HG02759 (cell line): ENCODE measurements at regions not wholly inside any gene's neighbourhood (a gene's known extent, or its start where the extent isn't known, plus 50 kb on each side); places are given as distances from the start of the nearest gene placed in this dataset.
A peak's percentile ranks its signal among the peaks of the same experiment; 100 is the strongest.
"Not testable (repeated sequence)": the region's sequence is repeated elsewhere in the genome, so short reads cannot be mapped to it uniquely, and the experiment has no call there.

Experiments
- ATAC-seq: cut with Tn5 transposase; IDR thresholded peaks from one replicate; pipeline ENCODE4 v1.9.1; 2021; ENCODE audit warnings: mild to moderate bottlenecking, moderate library complexity; ENCODE audit not compliant: unreplicated experiment

DNA sequence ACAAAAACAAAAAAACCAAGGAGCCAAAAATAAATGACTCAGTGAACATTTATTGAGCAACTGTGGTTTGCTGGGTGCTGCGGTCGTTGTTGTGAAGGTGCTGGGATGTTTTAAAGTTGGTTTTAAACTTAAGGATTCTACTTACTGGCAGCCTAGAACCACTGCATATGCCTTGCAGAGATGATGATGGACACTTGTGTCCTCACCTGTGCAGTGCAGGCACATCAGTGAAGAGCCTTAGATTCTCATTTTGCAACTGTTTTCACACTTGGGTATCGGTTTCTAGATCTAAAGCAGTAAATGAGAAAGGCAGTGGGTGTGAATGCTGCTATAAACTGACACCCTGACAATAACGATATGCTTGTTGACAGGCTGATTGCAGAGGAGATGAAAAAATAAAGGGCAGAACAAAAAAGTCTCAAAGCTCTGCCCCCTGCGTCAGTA, 68.8 kb downstream of the UTRN start:
- ATAC-seq: peak; percentile 59

DNA sequence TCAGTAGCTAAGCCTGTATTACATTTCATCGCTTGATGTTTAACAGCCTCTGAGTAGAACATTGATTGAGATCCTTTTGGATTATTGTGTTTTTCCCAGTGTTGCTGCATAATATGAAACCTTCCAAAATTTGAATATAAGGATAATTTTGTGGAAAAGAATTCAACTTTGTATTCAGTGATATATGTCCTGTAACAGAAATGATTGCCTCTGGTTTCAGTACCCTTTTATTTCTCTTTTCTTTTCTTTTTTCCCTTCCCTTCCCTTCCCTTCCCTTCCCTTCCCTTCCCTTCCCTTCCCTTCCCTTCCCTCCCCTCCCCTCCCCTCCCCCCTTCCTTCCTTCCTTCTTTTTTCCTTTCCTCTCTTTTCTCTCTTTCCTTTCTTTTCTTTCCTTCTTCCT, 74.6 kb downstream of the UTRN start:
- no peak for ATAC-seq

DNA sequence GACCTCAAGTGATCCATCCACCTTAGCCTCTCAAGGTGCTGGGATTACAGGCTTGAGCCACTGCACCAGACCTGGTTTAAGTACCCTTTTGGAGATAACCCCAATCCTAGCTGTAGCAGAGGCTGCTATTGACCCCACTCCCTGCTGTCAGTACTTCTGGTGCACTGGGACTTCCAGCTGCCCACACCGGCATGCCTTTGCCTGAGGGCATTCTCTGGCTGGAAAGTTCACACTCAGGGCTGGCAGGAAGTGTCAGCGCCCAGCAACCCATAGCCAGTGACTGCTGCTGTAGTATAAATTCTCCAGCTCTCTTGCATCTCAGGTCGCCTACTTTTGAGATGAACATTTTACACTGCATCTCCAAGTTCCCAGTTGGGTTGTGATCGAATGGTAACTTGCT, 75.3 kb downstream of the UTRN start:
- no peak for ATAC-seq

DNA sequence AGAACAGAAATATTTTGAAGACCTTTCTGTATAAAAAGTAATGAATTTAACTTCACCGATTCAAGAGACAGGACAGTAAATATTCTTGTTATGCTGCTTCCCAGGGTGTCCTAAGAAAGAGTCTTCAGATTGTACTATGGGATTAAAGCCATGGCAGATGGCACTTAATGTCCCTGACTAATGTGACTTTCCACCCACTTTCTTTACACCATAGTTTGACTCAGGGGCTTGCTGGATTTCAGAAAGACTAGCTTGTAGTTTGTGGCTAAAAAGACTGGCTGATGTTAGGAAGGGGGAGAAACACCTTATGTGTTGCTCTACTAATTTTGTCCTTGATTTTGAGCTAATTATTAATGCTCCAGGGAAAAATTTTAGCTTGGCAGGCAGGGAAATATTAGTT, 75.9 kb downstream of the UTRN start:
- ATAC-seq: no peak

DNA sequence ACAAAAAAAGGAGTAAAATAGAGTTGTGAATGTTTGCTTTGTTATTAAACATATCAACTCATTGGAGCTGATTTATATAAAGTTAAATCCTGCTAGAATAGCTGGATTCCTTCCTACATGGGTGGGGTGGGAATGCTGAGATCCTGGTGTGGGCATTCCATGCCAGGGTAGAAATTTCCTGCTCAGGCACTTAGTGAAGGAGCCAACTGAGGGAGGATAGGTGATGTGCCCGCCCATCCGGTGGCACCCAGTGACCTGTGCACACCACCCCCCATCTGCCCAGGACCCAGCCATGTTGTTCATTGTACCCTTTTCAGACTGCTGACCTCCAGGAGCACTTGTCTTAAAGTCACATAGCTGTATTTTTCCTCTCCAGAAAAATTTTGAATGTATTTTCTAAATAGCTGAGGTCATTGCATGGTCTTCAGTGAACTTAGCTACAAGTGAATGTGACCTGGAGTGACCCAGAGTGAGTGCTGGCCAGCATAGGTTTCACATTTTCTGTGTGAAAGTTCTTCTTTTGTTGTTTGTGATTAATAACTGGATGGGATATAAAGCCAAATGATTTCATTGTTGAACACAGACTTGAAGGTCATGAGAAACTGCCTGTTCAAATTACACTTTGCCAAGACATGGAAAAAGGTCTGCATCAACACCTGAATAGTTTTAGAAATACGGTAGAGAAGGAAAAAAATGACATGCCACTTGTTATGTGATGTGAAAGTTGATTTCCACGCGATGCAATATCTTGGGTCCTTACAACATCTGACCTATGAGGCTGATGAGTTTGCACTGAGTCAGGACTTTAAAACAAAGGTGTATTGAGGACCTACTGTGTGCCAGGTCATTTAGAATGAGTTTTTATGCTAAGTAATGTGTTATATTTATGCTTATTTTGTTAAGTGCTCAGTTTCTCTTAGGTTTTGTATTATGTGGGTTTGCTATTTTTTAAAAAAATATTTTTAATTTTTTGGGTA, 77.2 kb downstream of the UTRN start:
- no peak for ATAC-seq

DNA sequence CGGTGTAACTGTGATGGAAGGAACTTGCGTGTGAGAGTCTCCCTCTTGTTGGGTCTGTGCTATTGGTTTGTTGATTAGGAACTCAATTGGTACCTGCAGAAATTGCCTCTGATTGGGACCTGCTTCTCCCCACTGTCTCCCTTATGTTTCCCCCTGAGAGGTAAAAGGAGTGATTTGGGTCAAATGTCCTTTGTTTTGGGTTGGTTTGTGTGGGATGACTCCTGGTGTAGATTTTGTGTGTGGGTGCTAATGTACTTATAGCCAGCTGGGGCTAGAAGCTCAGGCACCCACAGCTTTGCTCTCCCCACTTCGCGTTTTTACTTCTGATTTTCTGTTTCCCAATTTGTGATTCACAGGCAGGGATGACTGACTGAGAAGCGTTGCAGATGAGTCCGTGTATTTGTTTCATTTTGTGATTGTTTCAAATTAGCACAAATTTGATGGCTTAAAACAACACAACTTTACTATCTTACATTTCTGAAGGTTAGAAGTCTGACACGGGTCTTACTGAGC, 79.1 kb downstream of the UTRN start:
- ATAC-seq: no peak

DNA sequence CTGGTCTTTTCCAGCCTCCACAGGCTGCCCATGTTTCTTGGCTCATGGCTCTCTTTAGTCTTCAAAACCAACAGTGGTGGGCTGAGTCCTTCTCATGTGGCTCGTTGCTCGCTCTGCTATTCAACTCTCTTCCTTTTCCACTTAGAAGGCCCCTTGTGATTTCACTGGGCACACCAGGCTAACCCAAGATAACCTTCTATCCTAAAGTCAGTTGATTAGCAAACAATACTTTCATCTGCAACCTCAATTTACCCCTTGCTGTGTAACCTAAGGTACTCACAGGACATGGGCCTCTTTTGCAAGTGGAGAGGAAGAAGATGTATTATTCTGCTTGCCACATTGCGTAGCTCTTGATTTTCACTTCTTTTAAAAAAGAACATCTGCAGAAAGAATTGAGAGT, 79.6 kb downstream of the UTRN start:
- no peak for ATAC-seq

DNA sequence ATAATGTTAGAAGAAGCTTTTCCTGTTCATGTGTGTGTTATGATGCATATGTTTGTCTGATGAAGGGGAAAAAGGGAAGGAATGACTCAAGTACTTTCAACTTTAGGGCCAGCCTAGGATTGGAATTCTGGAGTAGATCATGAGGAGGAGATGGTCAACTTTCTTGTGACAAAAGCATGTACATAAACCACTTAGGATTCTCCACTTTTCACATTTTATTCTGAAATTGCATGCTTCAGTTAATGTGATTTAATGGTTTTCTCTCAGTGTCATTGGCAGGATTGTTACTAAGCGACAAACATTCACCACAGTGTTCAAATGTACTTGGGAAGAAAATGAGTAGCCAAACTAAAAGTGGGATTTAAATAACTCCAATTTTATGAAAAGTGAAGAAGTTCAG, 80.1 kb downstream of the UTRN start:
- ATAC-seq: no peak

DNA sequence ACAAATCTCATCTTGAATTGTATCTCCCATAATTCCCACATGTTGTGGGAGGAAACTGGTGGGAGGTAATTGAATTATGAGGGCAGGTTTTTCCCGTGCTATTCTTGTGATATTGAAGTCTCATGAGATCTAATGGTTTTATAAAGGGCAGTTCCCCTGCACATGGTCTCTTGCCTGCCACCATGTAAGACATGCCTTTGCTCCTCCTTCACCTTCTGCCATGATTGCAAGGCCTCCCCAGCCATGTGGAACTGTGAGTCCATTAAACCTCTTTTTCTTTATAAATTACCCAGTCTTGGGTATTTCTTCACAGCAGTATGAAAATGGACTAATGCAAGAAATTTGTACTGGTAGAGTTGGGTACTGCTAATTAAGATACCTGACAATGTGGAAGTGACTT, 84.6 kb downstream of the UTRN start:
- ATAC-seq: not testable (repeated sequence)

DNA sequence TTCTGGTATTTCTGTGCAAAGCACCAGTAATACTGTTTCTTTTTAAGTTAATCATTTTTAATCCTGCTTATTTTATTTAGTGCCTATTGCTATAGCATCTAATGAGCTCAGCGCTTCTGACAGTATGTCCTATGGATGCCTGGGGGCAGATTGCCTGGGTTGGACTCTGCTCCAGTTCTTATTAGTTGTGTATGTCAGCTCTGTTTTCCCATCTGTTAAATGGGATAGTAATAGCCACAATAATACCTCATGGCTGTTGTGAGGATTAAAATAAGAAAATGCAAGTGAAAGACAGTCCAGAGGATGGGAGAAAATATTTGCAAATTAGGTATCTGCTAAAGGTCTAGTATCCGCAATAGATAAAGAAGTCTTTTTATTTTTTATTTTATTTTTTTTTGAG, 87.0 kb downstream of the UTRN start:
- ATAC-seq: no peak

DNA sequence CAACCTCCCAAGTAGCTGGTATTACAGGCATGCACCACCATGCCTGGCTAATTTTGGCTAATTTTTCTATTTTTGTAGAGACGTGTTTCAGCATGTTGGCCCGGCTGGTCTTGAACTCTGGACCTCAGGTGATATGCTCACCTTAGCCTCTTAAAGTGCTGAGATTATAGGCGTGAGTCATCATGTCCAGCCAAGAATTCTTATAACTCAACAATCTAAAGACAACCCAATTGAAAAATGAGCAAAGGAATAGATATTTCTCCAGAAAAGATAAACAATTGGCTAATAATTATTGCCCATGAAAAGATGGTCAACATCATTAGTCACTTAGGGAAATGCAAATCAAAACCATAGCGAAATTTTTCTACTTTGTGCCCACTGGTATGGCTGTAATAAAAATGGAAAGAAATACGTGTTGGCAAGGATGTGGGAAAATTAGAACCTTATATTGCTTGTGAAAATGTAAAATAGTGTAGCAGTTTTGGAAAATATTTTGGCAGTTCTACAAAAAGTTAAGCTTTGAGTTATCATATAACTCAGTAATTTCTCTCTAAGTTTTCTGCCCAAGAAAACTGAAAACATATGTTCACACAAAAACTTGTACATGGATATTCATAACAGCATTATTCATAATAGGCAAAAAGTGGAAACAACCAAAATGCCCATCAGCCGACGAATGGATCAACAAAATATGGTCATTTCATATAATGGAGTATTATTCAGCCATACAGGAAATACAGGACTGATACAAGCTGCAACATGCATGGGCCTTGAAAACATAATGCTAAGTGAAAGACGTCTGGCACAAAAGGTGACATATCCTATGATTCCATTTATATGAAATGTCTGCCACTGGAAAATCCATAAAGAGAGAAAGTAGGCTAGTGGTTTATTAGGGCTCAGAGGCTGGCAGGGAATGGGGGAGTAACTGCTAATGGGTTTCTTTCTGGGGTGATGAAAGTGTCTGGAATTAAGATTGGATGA, 87.8 kb downstream of the UTRN start:
- ATAC-seq: no peak

DNA sequence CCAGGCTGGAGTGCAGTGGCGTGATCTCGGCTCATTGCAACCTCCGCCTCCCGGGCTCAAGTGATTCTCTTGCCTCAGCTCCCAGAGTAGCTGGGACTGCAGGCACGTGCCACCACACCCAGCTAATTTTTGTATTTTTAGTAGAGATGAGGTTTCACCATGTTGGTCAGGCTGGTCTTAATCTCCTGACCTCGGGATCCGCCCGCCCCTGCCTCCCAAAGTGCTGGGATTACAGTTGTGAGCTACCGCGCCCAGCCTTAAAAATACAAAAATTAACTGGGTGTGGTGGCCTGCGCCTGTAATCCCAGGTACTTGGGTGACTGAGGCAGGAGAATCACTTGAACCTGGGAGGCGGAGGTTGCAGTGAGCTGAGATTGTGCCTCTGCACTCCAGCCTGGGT, 89.4 kb downstream of the UTRN start:
- ATAC-seq: not testable (repeated sequence)

DNA sequence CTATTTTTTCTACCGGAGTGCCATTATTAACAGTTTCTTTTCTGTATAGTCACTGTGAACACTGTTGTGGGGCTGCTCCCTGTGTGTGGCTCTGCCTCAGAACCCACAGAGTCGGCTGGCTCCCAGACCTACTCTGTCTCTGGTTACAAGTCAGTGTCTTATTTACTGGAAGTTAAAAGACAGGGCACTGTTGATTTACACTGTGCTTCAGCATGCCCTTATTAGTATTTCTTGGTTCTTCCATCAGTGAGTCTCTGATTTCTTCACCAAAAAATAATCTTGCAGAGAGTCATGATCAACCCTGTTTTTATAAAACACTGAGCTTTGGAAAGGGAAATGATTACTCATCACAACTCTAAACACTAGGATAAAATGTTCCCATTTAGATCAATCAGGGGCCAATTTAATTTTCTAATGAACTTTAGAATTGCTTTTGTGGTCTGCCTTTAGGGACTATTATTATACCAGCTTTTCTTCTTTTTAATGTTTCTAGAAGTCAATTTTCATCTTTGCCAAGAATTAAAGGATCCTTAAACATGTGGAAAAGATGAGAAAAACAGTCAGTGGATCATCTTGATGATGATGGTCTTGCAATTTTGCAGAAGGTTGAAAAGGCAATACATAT, 92.6 kb downstream of the UTRN start:
- ATAC-seq: no peak

DNA sequence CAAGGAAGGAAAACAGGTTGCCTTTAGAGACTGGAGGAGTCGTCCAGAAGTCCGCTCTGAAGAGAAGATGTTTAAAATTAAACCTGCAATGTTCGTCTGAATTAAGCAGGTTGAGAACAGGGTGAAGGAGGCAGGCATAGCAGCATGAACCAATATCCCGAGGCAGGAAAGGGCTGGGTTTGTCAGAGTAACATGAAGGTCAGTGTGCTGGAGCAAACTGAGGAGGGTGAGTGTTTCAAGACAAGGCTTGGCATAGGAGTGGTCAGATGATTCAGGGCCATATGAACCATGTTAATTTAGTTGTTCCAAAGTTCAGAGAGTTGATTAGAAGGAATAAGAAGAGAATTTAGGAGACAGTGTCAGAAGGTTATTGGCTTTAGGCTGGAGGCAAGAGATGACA, 93.3 kb downstream of the UTRN start:
- ATAC-seq: no peak

DNA sequence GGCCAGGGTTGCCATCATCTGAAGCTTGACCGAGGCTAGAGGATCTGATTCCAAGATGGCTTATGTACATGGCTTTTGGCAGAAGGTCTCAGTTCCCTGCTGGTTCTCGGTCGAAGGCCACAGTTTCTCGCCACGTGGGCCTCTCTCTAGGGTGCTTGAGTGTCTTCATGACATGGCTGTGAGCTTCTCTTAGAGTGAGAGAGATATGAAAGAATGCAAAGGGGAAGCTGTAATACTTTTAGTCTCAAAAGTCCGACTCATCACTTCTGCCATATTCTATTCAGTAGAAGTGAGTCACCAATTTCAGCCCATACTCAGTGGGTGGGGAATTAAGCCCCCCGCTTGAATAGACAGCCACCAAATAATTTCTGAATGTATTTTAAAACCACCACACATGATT, 94.2 kb downstream of the UTRN start:
- ATAC-seq: no peak

DNA sequence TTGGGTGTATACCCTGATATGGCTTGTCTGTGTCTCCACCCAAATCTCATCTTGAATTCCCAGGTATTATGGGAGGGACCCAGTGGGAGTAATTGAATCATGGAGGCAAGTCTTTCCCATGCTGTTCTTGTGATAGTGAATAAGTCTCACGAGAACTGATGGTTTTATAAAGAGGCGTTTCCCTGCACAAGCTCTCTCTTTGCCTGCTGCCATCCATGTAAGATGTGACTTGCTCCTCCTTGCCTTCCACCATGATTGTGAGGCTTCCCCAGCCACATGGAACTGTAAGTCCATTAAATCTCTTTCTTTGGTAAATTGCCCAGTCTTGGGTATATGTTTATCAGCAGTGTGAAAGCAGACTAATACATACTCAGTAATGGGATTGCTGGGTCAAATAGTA, 96.4 kb downstream of the UTRN start:
- not testable (repeated sequence) for ATAC-seq

DNA sequence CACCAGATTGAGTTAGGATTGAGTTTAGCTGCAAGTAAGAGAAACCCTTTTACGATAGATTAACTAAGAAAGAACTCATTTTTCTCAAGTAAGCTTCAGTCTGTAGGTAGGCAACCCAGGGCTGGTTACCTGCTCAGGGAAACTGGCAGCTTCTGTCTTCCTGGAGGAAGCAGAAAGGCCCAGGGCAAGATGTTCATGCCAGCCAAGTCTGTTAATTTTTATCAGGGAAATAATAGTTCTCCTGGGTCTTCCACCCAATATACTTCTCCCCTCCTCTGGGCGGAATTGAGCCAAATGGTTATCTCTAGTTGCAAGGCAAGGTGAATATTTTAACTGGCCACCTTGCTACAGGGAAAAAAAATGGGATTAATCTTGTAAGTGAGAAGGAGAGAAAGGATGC, 98.2 kb downstream of the UTRN start:
- no peak for ATAC-seq

DNA sequence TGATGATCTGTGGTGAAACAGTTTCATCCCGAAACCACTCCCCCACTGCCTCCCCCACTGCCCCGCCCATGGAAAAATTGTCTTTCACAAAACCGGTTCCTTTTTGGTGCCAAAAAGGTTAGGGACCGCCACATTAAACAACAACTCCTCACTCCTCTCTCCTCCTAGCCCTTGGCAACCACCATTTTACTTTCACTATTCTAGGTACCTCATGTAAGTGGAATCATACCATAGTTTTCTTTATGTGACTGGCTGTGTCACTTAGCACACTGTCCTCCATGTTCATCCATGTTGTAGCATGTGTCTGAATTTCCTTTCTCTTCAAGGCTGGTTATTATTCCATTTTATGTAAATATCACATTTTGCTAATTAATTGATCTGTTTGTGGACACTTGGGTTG, 99.3 kb downstream of the UTRN start:
- ATAC-seq: no peak

DNA sequence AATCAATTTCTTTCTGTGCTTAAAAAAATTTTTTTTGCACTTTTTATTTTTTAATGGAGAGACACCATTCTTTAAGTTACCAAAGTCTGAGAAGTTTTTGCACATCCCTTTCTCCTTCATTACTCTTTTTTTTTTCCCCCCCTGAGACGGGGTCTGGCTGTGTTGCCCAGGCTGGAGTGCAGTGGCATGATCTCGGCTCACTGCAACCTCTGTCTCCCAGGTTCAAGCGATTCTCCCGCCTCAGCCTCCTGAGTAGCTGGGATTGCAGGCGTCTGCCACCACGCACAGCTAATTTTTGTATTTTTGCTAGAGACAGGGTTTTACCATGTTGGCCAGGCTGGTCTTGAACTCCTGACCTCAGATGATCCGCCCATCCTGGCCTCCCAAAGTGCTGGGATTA, 104.3 kb downstream of the UTRN start:
- not testable (repeated sequence) for ATAC-seq

DNA sequence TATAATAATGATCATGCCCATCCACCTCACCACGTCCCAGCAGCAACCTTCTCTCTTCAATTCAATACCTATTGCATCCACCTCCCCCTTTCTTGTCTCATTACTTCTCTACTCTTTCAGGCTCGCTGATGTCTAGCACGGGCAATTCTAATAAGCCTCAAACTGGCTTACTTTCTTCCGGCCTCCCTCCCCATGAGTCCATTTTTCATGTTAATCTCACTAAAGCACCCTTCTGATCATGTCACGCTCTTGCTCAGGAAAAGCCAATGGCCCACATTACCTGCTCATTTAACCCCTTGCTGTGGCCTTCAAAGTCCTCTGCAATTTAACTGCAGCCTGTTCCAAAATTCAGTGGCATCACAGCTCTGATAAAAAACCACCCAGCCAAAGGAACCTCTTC, 105.1 kb downstream of the UTRN start:
- no peak for ATAC-seq

DNA sequence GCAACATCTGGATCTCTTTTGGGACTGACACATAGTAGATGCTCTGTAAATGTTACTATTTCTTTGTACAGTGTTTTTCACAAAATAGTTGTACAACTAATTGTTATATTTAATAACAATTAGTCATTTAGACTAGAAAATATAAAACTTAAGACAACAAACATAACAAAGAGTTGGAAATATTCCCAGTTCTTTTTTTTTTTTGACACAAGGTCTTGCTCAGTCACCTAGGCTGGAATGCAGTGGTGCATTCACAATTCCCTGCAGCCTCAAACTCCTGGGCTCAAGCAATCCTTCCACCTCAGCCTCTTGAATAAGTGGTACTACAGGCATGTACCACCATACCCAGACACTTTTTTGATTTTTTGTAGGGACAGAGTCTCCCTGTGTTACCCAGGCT, 105.8 kb downstream of the UTRN start:
- no peak for ATAC-seq
